ENCODE measurements at regions not wholly inside any gene's neighbourhood (a gene's known extent, or its start where the extent isn't known, plus 50 kb on each side); places are given as distances from the start of the nearest gene placed in this dataset.

DNA sequence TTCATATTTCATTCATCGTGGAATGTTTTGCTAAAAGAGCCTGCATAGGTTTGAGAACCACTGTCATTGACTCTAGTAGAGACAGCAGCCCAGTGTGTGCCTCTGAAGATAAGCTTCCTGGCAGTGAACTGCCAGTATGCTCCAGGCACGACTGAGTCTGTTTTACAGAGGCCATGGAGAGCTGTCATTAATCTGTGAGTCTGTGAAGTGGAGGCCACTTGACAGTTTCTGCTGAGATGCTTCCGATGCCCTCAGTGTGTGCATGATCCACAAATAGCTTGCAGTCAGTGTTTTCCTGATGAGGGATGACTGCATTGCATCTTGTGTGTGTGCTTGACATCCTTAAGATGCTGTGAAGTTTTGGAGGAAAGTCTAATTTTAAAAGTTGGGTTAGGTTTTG is 162.2 kb downstream of the PFKFB3 start:
- DNase-seq (ENCODE audit: missing footprints): no peak
- peak; percentile 86 for ATAC-seq
- intact Hi-C loops (cut with DNase I): no loop called here

DNA sequence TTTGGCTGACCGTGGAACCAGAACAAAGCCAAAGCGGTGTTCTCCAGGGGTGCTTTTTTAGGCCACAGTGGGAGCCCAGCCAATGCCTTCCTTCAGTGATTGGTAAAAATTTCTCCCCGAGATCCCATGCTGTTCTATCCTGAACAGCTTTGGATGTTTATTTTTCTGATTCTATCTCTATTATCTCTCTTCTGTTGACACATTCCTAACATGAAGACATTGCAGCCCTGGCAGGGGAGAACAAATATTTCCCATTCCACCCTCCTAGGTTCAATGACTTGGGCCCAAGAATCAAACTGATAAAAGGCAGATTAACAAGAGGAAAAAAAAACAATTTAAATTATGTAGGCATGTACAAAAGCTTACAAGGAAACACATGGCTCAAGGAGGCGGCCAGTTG is 162.7 kb downstream of the PFKFB3 start:
- intact Hi-C loops (cut with DNase I): no loop called here
- no peak for ATAC-seq
- no peak for DNase-seq (ENCODE audit: missing footprints)

Measured in Right ventricle myocardium inferior (tissue), 1 donor.